ENCODE measurements at regions not wholly inside any gene's neighbourhood (a gene's known extent, or its start where the extent isn't known, plus 50 kb on each side); places are given as distances from the start of the nearest gene placed in this dataset.

DNA sequence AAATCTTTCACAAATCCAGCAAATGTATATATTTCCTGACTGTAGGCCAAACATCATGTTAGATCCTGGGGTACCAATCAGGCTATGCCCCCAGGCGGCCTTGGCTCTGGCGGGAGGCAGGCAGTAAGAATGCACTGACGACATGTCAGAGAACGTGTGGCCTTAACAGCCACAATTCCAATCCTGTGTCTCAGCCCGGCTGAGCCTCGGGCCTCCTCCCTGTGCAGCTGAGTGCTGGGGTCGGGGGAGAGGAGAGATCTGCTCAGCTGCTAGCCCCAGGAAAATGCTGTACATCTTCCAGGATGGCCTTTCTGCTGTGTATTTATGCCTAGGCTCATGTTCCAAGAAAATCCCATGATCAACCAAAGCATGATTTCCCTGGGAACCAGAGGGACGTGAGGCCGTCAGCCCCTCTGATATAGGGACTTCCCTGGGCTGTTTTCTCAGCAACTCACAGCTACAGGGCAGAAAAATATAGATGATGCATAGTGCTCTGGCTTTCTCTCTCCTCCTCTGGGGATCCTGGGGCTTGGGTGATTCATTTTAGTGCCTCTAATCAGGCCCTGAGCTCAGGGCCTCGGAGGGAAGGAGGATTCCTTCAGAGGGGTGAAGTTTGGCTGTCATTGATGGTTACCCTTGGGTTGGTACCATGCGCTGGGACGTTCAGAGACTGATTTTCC lies 604.0 kb downstream of the HS3ST4 start:
- DNase-seq (ENCODE audit: low read depth) = no peak

DNA sequence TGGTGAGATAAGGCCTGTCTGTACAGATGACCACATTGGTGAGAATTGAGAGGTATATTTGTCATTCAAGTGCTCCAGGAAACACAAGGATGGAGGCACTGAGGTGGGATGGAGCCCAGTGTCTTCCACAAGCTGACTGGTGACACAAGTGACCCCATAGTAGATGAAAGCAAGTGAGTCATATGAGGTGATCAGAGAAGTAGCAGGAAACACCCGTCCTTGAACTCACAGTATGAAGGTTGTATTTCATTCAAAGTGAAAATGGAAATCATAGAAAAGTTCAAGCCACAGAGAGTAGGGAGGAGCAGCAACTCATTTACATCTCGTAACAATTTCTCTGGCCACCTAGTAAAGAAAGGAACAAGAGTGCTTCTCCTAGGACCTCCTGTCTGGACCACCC lies 609.8 kb downstream of the HS3ST4 start:
- no peak for DNase-seq (ENCODE audit: low read depth)

DNA sequence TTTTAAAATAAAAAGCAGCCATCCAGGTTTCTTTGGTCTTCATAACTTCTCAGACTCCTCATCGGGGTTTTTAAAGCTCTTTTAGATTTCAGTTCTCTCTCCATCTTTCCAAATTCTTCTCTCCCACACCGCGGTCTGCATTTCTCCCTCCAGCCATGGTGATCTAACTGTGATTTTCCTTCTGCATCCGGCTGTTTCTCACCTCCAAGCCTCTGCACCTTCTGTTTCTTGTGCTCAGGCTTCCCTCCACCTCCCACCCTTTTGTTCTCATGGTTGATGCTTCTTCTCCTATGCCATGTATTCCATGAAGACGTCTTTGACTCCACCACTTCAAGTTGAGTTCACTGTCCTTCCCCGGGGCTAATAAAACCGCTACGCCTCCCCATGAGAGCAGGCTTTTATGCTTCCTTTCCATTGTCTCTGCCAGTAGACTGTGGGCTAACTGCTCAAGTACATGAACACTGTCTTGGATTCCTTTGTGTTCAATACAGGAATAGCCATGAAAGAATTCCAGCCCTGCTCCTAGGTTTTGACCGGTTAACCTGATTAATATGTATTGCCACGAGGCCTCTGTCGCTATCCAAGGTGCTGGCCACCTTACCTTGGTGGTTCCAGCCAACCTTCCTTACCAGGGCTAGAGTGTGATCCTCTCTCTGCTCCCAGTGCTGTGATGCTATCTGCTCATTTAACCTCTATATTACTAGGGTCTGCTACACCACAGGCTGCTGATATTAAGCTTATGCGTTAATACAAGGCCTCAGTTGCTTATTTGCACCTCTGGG lies 625.1 kb downstream of the HS3ST4 start:
- DNase-seq (ENCODE audit: low read depth) = no peak

DNA sequence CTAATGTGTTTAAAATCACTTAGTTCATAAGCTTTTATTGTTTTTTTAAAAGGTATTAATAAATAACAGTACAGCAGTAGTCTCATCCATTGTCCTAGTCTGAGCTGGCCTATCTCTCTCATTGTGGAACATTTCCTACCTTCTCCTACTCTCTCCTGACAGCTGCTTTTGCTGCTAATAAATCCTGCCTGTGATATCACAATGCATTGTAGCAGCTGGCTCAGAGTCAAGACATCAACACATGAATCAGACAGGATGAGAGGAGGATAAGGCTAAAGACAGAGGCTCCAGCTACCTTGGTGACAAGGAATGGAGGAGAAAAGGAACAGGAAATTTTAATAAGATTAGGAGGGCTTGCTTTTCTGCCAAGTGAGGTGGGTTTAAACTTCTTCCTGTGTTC lies 626.1 kb downstream of the HS3ST4 start:
- DNase-seq (ENCODE audit: low read depth) = no peak

DNA sequence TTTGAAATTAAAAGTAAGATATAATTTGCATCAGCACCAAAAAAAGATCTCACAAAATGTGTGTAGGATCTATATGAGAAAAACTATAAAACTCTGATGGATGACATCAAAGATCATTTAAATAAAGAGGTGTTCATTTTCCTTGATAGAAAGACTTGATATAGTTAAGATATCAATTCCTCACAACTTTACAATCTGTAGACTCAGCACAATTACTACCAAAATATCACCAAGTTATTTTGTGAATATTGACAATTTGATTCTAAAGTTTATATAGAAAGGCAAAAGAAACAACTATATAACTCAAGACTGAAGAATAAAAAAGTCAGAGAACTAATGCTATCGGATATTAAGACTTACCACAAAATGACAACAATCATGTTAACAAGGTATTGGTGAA lies 638.9 kb downstream of the HS3ST4 start:
- no peak for DNase-seq (ENCODE audit: low read depth)

DNA sequence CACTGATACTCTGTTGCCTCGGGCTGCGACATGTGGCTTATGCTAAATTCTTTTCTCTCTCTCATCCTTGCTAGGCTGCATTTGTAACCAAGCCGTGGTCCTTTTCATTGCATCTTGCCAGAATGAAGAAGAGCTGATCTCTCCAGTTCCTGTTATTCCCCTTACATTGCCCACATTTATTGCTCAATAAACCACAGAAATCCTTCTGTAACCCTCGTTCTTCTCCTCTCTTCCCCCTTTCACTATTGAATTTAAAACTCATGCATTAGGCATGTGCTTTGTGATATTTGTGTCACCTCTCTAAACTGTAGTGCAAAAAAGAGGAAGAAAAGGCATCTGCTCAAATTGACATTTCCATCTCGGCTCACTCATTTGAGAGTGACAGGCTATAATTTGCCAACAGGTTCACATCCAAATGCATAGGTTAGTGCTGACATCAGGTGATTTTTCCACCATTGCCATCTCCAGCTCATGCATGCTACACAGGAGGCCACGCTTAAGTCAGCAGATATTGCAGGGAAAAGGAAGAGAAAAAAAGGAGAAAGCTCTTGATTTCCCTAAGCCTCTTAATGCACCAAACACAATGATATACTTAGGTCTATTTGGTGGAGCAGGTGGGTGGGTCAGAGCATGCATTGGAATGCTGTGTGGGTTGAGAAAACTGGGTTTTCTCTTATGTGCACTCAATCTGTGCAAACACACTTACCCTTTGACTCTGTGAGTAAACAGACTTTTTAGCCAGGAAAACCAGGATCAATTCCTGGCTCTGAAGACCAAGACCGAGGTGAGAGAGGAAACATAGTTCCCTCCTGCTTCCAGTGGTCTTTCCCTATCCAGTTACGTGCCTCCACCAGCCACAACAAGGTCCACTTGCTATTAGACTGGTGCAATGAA lies 642.7 kb downstream of the HS3ST4 start:
- no peak for DNase-seq (ENCODE audit: low read depth)

DNA sequence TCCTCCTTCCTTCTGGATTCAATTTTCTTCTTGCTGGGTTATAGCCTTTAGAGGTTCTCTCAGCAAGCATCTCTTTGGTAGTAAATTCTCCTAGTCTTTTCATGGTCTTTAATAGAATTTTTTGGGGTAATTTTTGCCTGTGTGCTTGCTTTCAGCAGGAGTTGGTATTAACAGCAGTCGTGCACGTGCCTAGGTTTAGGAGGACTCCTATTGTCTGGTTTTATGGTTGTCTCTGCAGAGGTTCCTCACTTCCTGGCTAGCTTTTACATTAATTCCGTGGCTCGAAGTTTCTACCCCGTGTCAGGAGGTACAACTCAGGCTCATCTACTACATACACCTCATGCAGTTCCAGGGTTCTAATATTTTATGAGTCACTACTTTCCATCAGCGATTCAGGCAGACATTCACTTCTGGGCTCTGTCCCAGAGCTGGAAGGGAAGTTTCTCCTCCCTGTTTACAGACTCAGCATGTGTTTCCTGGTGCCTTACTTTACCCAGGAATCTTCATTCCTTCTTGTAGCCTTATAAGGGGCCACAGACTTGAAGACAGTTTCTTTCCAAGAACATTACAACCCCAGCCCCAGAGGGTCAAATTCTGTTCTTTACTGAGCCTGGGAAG lies 643.6 kb downstream of the HS3ST4 start:
- no peak for DNase-seq (ENCODE audit: low read depth)

DNA sequence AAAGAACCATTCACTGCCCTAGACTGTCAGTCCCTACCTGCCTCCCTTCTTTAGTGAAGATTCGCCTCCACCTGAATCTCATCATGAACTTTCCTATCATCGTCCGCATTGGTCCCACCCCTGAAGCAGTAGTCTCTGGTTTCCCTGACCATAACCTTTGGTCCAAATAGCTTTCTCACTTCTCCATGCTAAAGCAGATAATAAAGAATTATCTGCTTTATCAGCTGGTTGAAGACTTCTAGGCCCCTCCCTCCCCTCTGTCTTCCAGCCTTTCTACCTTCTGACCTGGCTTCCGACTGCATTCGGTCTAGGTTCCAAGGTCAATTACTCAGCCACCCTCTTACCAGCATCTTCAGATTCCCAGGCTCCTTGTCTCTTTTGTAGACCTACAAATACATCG lies 650.9 kb downstream of the HS3ST4 start:
- DNase-seq (ENCODE audit: low read depth) = no peak

DNA sequence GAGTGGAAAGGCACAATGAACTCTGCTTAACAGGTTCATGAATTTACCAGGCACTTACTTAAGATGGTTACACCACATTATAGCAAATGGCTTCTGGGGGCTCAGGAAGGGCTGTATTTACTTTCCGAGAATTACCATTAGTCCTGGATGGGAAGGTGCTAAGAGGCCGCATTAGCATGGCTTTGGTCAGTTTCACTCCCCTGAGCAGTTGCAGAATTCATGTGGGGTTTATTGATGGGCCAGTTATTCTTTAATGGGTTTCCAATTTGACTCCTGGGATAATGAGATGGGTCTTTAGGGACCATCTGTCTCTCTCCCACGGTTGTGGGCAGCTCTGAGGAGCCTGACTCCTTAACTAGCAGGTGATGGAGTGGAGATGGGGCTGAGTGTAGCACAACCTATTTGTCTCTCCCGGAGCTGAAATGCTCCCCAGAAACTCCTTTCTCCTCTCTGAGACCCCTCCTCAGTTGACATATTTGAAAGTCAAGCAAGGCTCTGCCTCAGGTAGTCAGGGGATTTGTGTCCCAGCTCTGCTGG lies 652.5 kb downstream of the HS3ST4 start:
- no peak for DNase-seq (ENCODE audit: low read depth)

DNA sequence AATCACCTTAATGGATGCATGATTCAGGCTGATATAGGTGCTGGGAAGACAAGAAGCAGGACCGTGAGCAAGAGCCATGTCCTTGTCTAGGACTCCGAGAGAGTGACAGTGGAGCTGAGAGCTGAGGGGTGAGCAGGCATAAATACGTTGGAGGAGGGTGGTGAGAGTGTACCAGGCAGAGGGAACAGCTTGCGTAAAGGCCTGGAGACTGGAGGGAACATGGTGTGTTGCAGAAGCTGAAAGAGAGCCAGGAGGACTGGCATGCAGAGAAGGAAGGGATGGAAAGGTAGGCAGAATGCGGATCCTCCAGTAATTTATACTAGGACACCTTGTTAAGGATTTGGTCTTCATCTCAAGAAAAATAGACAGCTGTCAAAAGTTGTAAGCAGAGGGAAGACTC lies 653.2 kb downstream of the HS3ST4 start:
- no peak for DNase-seq (ENCODE audit: low read depth)

DNA sequence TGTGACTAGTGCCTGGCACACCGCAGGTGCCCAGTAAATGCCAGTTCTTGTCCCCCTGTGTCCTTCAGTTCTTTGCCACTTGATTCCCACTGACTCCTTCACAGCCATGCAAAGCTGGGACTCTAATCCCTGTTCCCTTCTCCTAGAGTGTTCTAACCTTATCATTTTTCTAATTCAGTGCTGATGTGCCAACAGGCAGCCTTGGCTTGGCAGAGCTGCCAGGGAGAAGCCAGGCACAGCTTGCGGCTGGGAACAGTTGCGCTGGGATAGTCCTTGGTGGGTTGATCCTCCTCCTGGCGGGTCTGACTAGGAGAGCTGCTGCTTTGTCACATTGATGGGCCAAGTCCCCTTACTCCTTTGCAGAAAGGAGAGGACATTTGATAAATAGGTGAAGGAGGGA lies 654.2 kb downstream of the HS3ST4 start:
- DNase-seq (ENCODE audit: low read depth) = no peak

DNA sequence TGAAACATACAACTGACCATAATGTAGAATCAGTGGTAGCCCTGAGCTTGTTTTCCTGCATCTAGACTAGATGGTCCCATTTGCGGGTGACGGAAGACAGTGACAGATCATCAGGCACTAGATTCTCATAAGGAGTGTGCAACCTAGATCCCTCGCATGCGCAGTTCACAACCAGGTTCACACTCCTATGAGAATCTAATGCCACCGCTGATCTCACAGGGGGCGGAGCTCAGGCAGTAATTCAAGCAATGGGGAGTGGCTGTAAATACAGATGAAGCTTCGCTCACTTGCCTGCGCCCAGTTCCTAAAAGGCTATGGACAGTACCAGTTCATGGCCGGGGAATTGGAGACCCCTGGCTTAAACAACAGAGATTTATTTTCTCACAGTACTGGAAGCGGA lies 656.3 kb downstream of the HS3ST4 start:
- DNase-seq (ENCODE audit: low read depth) = no peak

DNA sequence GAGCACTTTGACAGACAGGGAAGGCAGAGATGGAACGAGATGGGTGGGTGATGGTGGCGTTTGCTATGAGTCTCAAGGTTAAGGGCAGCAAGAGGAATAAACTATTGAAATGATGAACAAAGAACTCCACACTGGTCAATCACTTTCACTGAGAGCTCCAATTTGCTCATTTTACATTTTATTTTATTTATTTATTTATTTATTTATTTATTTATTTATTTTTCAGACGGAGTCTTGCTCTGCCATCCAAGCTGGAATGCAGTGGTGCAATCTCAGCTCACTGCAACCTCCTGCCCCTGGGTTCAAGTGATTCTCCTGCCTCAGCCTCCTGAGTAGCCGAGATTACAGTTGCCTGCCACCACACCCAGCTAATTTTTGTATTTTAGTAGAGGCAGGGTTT lies 669.1 kb downstream of the HS3ST4 start:
- DNase-seq (ENCODE audit: low read depth) = no peak

DNA sequence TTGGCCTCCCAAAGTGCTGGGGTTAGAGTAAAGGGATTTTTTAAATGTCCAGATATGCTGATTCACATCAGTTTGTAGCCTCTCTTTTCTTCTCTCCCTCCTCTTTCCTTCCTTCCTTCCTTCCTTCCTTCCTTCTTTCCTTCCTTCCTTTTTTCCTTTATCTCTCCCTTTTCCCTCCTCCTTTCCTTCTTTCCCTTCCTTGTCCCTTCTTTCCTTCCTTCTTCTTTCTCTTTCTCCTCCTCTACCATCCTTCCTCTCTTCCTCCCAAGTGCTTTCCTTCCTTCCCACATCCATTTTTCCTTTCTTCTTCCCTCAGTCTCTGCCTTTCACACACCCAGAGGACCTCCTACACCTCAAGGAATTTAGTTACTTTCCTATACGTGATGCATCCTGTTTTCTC lies 671.8 kb downstream of the HS3ST4 start:
- no peak for DNase-seq (ENCODE audit: low read depth)

DNA sequence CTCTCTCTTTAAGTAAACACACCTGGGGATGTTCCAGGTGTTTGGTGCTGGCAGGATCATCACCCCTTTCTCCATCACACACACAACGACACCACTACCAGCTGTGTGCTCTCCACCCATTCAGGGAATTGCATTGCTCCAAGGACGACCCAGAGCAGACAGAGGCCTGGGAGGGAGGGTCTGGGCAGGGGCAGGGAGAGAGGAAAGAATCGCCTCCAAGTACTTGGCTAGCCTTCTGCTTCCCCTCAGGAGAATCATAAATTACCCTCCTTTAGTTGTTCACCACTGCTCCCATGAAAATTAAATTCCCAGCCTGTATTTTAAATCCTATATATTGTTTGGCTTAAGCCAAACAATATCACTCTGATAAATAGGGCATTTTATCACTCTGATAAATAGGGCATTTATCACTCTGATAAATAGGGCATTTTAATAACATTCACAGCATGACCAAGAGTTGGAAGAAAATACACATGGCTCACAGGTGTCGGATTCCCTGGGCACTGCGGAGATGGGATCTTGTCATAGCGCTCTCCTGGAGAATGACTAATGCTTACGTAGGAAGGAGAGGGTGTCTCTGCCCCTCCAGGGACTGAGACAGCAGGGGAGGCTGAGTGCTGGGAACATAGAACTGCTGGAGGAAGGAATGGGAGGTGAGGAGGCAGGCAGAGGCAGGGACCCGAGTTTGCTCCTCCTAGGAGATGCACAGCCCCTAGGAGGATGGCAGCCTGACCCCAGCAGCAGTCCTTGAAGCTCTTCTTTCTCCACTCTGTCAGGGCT lies 673.6 kb downstream of the HS3ST4 start:
- DNase-seq (ENCODE audit: low read depth) = no peak

DNA sequence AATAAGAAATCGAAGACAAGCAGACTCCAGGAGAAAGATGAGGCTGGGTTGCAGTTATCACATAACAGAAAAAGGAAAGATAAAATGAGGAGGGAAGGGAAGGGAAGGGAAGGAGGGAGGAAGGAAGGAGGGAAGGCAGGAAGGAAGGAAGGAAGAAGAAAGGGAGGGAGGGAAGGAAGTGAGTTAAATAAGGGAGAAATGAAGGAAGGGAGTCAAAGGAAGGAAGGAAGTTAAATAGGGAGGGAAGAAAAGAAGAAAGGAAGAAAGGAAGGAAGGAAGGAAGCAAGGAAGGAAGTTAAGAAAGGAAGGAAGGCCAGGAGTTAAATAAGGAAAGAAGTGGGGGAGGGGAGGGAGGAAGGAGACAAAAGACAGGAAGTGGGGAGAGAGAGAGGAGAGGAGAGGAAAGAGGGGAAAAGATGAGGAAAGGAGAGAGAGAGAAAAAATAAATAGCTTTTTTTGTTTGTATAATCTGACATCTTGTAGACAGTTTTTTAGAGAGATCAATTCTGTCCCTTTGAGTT lies 679.6 kb downstream of the HS3ST4 start:
- no peak for DNase-seq (ENCODE audit: low read depth)

DNA sequence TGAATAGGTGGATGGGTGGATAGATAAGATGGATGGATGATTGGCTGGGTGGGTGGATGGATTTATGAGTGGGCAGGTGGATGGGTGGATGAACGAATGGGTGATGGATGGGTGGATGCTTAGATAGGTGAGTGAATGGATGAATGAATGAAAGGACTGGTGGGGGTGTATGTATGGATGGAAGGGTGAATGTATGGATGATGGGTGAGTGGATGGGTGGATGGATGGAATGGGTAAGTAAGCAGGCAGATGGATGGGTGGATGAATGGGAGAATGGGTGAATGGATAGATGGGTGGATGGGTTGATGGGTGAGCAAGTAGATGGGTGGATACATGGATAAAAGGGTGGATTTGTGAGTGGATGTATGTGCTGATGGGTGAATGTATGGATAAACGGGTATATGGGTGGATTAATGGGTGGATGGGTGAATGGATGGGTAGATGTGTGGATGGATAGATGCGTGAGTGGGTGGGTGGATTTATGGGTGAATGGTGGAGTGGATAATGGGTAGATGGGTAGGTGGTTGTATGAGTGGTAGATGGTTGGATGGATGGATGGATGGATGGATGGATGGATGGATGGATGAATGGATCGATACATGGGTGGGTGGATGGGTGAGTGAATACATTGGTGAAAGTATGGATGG lies 682.6 kb downstream of the HS3ST4 start:
- DNase-seq (ENCODE audit: low read depth) = no peak

DNA sequence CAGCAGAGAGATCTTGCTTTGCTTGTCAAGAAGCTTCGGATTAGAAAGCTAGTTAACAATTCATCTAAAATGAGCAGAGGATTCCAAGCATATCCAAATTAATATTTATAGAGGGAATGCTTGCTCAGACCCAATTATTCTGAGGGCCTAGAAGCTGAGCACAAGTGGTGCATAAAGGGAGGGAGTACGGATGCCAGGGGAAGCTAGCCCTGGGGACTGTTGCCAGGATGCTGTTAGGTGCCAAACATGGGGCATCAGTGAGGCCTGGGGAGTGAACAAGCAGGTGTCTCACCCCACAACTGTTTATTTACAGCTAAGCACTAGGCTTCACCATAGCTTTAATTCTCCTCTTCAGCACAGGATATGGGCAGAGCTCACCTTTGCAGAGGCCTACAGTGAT lies 684.1 kb upstream of the C16orf82 start:
- DNase-seq (ENCODE audit: low read depth) = no peak

DNA sequence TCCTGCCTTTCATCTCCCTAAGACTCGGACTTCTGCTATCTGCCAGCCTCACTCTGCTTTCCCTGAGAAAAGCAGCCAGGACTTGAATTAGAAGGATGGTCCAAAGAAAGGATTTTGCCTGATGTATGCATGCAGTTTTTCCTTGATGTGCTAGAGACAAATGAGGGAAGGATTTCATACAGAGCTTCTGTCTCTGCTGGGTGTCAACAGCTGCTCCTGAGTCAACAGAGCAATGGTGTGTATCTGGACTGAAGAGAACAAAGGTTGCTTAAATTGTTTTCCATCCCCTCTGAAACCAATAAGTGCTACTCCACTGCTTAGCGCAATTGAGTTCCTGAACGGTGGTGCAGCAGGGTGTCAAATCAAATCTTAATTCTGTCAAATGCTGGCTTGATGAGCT lies 680.6 kb upstream of the C16orf82 start:
- no peak for DNase-seq (ENCODE audit: low read depth)

DNA sequence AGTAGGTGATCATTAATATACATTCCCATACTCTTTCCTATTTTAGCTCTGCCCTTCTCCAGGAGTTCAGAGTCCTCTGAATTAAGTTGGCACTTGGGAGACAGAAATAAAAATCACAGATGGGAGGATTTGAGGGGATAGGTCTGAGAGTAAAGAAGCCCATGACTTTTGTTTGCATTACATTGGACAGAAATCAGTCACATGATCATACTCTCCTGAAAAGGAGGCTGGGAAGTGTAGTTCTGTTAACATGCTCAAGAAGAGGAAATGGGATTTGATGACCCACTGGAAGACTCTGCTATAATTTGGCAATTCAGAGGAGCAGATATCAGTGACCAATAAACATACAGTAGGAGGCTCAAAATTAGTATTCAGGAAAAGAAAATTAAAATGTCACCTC lies 674.9 kb upstream of the C16orf82 start:
- DNase-seq (ENCODE audit: low read depth) = no peak

DNA sequence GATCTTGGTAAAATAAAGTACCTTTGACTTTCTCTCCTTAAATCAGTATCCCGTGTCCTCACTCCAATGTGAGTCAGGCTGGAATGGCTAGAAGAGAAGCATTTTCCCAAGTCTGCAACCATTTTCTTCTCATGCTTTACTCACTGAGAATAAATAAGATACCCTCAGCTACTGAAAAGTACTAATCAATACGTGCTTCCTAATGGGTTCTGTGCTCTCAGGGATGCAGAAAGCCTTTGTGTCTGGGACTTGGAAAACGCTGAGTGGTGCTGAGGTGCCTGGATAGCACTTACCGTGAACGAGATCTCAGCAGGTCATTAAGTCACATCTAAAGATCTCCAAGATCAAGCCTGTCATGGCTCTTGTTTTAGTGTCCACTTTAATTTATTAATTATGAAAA lies 672.3 kb upstream of the C16orf82 start:
- DNase-seq (ENCODE audit: low read depth) = no peak
